Prostate gland (tissue), 2 donors: ENCODE measurements at regions not wholly inside any gene's neighbourhood (a gene's known extent, or its start where the extent isn't known, plus 50 kb on each side); places are given as distances from the start of the nearest gene placed in this dataset.

ENCODE experiments used
- CTCF ChIP-seq, 4 experiments: fragments of 200-600 bp in 2 of 4; fragments of 450-650 bp in 2 of 4; sonication (generic) in 2 of 4; IDR thresholded peaks; 1 replicate in 3 of 4; 2 replicates in 1 of 4; pipeline ENCODE4 v1.5.1; 2016 to 2019; ENCODE audit warnings: antibody characterized with exemption in 4 of 4, mild to moderate bottlenecking in 2 of 4, moderate library complexity in 2 of 4
- POLR2A ChIP-seq: fragments of 450-650 bp; IDR thresholded peaks from one replicate; pipeline ENCODE4 v1.6.1; 2016; ENCODE audit warnings: antibody characterized with exemption, mild to moderate bottlenecking
- POLR2AphosphoS5 ChIP-seq: sonication (generic); formaldehyde crosslinking; IDR thresholded peaks from one replicate; pipeline ENCODE4 v1.6.1; 2017; ENCODE audit warnings: antibody characterized with exemption

GRCh38 chr20:57062241-57062640 is 204.2 kb downstream of the BMP7 start:
- TF ChIP-seq CTCF (IDR thresholded peaks at IDR 0.05) (no peak), POLR2A (no peak), POLR2AphosphoS5 (no peak)
